AG20443 (cell line): ENCODE measurements at regions not wholly inside any gene's neighbourhood (a gene's known extent, or its start where the extent isn't known, plus 50 kb on each side); places are given as distances from the start of the nearest gene placed in this dataset.

Source experiments
- DNase-seq: peaks from one replicate; pipeline ENCODE4 v3.0.0; 2012; ENCODE audit warnings: low spot score, mixed read lengths

- peak; percentile 20 for DNase-seq
Observed at GRCh38 chr5:68587171-68587570, 371.6 kb downstream of the PIK3R1 start.

GRCh38 chr5:68591850-68592249, 376.3 kb downstream of the PIK3R1 start:
- no peak for DNase-seq

- DNase-seq: no peak
Observed at GRCh38 chr5:68592351-68592750, 376.8 kb downstream of the PIK3R1 start.

GRCh38 chr5:68593211-68593671, 377.7 kb downstream of the PIK3R1 start:
- DNase-seq: no peak

GRCh38 chr5:68612972-68613371, 397.4 kb downstream of the PIK3R1 start:
- DNase-seq: no peak

GRCh38 chr5:68618501-68618900, 402.9 kb downstream of the PIK3R1 start:
- DNase-seq: no peak

GRCh38 chr5:68627001-68627400, 411.4 kb downstream of the PIK3R1 start:
- DNase-seq: no peak

GRCh38 chr5:68628082-68628814, 412.7 kb downstream of the PIK3R1 start:
- DNase-seq: no peak

GRCh38 chr5:68630354-68630753, 414.8 kb downstream of the PIK3R1 start:
- DNase-seq: no peak

- no peak for DNase-seq
Observed at GRCh38 chr5:68631884-68632283, 416.3 kb downstream of the PIK3R1 start.

- no peak for DNase-seq
Observed at GRCh38 chr5:68641211-68641610, 425.7 kb downstream of the PIK3R1 start.

- DNase-seq: no peak
Observed at GRCh38 chr5:68643064-68643463, 427.5 kb downstream of the PIK3R1 start.

GRCh38 chr5:68644971-68645370, 429.4 kb downstream of the PIK3R1 start:
- no peak for DNase-seq

GRCh38 chr5:68646144-68646543, 430.6 kb downstream of the PIK3R1 start:
- DNase-seq: peak; percentile 25

GRCh38 chr5:68647743-68648142, 432.2 kb downstream of the PIK3R1 start:
- DNase-seq: no peak

- no peak for DNase-seq
Observed at GRCh38 chr5:68648944-68649857, 433.6 kb downstream of the PIK3R1 start.

GRCh38 chr5:68652534-68652965, 437.0 kb downstream of the PIK3R1 start:
- peak; percentile 55 for DNase-seq

GRCh38 chr5:68653471-68653870, 437.9 kb downstream of the PIK3R1 start:
- no peak for DNase-seq

GRCh38 chr5:68657055-68657961, 436.5 kb upstream of the SLC30A5 start:
- no peak for DNase-seq

GRCh38 chr5:68658810-68659372, 434.9 kb upstream of the SLC30A5 start:
- DNase-seq: no peak

GRCh38 chr5:68659881-68660280, 433.9 kb upstream of the SLC30A5 start:
- no peak for DNase-seq

- peak; percentile 53 for DNase-seq
Observed at GRCh38 chr5:68661237-68661636, 432.6 kb upstream of the SLC30A5 start.
